Bronchial epithelial cell (primary cell): ENCODE measurements at regions not wholly inside any gene's neighbourhood (a gene's known extent, or its start where the extent isn't known, plus 50 kb on each side); places are given as distances from the start of the nearest gene placed in this dataset.
"Not testable (repeated sequence)": the region's sequence is repeated elsewhere in the genome, so short reads cannot be mapped to it uniquely, and the experiment has no call there.

ENCODE experiments used
- DNase-seq: peaks from one replicate; pipeline ENCODE4 v3.0.0-alpha.2; 2010; ENCODE audit warnings: low read depth
- FAIRE-seq: peaks from 2 replicates; lab custom pipeline; 2011; peaks lifted over from hg19 to GRCh38; lab: Jason Lieb, UNC
- H3K27me3 ChIP-seq: 2 replicates; pipeline ENCODE4 v1.5.1; 2011; ENCODE audit warnings: low read length; ENCODE audit not compliant: control insufficient read depth, insufficient read depth
- H3K36me3 ChIP-seq: 2 replicates; pipeline ENCODE4 v1.5.1; 2011; ENCODE audit warnings: low read length; ENCODE audit not compliant: control insufficient read depth, insufficient read depth
- H3K4me3 ChIP-seq: 2 replicates; pipeline ENCODE4 v1.5.1; 2011; ENCODE audit warnings: mild to moderate bottlenecking, low read depth, low read length, control low read depth
- TF ChIP-seq, protein P1 (sequence below): IDR thresholded peaks from 2 replicates; pipeline ENCODE4 v1.5.1; 2011; ENCODE audit warnings: mild to moderate bottlenecking, moderate library complexity, low read length, control low read depth, inconsistent platforms; ENCODE audit not compliant: insufficient read depth, severe bottlenecking

DNA sequence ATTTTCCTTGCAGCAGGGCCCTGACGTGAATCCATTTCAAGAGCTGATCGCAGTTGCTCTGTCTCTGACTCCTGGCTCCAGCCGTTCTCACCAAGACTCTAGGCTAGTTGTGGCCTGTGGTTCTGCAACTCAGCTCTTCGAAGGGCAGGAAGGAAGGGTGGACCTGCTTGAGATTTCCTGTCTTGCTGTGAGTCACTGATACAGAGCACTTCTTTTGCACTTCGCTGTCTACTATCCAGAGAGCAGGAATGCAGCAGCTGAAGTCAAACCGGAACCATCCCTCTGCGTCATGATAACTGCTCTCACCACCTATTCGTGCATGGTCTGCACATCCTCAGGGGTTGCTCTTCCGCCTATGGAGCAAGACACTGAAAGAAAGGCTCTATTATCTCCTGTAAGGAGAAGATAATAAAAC is 59.7 kb downstream of the RAP2B start:
- H3K36me3 ChIP-seq: no peaks in the 10 kb centered on the region
- no peak overlapping the region for H3K4me3 ChIP-seq
- TF ChIP-seq, protein P1, sequence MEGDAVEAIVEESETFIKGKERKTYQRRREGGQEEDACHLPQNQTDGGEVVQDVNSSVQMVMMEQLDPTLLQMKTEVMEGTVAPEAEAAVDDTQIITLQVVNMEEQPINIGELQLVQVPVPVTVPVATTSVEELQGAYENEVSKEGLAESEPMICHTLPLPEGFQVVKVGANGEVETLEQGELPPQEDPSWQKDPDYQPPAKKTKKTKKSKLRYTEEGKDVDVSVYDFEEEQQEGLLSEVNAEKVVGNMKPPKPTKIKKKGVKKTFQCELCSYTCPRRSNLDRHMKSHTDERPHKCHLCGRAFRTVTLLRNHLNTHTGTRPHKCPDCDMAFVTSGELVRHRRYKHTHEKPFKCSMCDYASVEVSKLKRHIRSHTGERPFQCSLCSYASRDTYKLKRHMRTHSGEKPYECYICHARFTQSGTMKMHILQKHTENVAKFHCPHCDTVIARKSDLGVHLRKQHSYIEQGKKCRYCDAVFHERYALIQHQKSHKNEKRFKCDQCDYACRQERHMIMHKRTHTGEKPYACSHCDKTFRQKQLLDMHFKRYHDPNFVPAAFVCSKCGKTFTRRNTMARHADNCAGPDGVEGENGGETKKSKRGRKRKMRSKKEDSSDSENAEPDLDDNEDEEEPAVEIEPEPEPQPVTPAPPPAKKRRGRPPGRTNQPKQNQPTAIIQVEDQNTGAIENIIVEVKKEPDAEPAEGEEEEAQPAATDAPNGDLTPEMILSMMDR: no peak
- DNase-seq (peak; percentile 100), FAIRE-seq (peak; percentile 98)
- H3K27me3 ChIP-seq: no peaks in the 10 kb centered on the region

- H3K36me3 ChIP-seq, H3K4me3 ChIP-seq, H3K27me3 ChIP-seq, FAIRE-seq, DNase-seq: not testable (repeated sequence)
These were observed 64.9 kb downstream of the RAP2B start for GRCh38 chr3:153226877-153227276.

- not testable (repeated sequence) for H3K36me3 ChIP-seq, H3K4me3 ChIP-seq, H3K27me3 ChIP-seq, FAIRE-seq, DNase-seq
These were observed 68.4 kb downstream of the RAP2B start for GRCh38 chr3:153230427-153230826.

- not testable (repeated sequence) for H3K36me3 ChIP-seq, H3K4me3 ChIP-seq, DNase-seq, H3K27me3 ChIP-seq, FAIRE-seq
These were observed 69.2 kb downstream of the RAP2B start for GRCh38 chr3:153231245-153231644.

DNA sequence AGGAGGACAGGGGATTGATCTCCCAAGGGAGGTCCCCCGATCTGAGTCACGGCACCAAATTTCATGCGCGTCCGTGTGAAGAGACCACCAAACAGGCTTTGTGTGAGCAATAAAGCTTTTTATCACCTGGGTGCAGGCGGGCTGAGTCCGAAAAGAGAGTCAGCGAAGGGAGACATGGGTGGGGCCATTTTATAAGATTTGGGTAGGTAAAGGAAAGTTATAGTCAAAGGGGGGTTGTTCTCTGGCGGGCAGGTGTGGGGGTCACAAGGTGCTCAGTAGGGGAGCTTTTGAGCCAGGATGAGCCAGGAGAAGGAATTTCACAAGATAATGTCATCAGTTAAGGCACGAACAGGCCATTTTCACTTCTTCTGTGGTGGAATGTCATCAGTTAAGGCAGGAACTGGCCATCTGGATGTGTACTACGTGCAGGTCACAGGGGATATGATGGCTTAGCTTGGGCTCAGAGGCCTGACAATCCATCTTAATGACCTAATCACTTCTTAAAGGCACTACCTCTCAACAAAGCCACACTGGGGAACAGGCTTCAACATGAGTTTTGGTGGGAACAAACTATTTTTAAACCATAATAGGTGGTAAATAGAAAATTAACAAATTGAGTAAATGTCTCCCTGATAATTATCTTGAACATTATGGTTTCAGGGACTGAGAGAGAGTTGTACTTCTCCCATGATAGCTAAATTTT is 70.2 kb downstream of the RAP2B start:
- not testable (repeated sequence) for H3K27me3 ChIP-seq, FAIRE-seq, H3K4me3 ChIP-seq, DNase-seq, H3K36me3 ChIP-seq

DNA sequence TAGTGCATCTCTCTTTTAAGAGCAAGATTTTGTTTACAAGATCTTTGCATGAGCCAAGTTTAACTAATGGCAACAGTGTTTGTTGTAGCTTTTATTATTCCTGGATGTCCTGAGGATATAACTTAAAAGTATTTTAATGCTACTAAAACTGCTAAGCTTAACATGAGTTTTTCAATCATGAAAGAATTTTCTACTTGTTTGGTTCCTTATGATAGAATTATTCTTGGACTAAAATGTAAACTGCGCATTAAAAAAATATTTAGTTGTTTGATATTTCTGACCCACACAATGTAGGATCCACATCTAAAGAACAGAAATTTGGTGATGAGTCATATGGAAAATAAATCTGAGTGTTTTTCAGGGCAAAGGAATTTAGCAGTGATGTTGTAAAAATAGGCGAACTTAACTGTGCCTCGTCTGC is 70.8 kb downstream of the RAP2B start:
- no peak for FAIRE-seq

DNA sequence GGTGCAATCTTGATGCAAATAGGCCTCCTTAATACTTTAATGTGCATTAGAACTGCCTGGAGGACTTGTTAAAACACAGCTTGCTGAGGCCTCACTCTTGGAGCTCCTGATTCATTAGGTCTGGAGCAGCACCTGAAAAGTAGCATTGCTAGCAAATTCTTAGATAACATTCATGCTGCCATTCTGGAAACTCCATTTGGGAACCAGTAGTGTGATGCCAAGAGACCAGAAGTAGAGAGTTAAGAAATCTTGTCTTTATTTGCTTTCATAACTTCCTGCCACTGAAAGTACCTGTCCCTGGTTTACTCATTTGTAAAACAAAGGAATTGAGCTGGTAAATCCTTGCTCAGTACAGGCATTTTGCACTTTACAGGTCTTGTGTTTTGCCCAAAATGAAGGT is 72.0 kb downstream of the RAP2B start:
- DNase-seq (peak; percentile 48), FAIRE-seq (no peak)
- Histone ChIP-seq H3K36me3 (no peaks in the 10 kb centered on the region), H3K27me3 (no peaks in the 10 kb centered on the region), H3K4me3 (no peak overlapping the region)
- TF ChIP-seq, protein P1: no peak

More for the DNA sequence above, 70.8 kb downstream of the RAP2B start:
- DNase-seq: peak; percentile 49
- no peak overlapping the region for H3K4me3 ChIP-seq
- TF ChIP-seq, protein P1: no peak
- H3K27me3 ChIP-seq: no peaks in the 10 kb centered on the region
- no peaks in the 10 kb centered on the region for H3K36me3 ChIP-seq

DNA sequence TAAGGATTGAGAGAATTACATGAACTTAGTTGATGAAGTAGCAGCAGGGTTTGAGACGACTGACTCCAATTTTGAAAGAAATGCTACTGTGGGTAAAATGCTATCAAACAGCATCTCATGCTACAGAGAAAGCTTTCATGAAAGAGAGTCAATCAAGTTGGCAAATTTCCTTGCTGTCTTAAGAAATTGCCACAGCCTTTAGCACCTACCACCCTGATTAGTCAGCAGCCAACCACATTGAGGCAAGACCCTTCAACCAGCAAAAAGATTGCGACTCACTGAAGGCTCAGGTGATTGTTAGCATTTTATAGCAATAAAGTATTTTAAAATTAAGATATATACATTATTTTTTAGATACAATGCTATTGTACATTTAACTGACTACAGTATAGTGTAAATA is 80.9 kb downstream of the RAP2B start:
- TF ChIP-seq, protein P1: no peak
- Histone ChIP-seq H3K4me3 (no peak overlapping the region), H3K36me3 (no peaks in the 10 kb centered on the region), H3K27me3 (no peaks in the 10 kb centered on the region)
- DNase-seq: peak; percentile 47
- FAIRE-seq: no peak
